ENCODE measurements at regions not wholly inside any gene's neighbourhood (a gene's known extent, or its start where the extent isn't known, plus 50 kb on each side); places are given as distances from the start of the nearest gene placed in this dataset.

- no peak for DNase-seq (ENCODE audit: low read depth in 2 of 2)
Observed at GRCh38 chr10:94192333-94192732, 170.4 kb downstream of the NOC3L start.

GRCh38 chr10:94192974-94193373, 169.8 kb downstream of the NOC3L start:
- no peak for DNase-seq (ENCODE audit: low read depth in 2 of 2)

DNA sequence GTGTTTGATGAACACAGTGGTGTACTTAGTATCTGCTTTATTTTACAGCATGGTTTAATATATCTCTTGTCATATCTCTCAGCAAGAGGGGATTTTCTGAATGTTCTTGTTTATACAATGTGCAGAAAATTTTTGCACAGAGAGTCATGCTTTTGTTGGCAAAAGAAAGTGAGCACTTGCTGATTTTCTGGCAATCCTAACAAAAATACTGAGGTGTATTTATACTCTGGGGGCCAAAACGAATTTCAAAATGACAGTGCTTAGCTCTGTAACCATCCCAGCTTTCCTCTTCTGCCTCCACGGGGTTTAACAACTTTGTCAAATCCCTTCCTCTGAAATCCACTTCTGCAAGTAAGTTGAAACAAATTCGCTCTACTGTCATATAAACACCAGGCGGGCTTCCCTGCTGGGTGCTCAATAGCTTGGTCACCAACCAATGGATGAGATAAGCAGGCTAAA, 169.2 kb downstream of the NOC3L start:
- DNase-seq (ENCODE audit: low read depth in 2 of 2), result no peak

DNA sequence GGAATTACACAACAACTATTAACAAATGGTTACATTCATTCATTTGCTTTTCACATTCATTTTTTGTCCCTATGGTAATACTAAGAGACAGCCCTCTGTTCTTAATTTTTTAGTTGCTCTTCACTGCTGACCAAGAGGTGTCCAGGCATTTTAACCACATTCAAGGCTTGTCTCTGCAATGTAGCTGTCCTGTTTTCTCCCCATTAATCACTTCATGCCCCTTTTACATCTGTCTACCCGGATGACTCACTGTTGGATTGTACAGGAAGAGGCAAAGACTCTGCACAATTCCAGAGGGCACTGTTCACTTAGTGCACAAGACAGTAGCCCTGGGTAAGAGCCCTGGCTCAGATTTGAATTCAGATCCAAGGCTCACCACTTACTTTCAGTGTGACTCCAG, 168.5 kb downstream of the NOC3L start:
- no peak for DNase-seq (ENCODE audit: low read depth in 2 of 2)

DNA sequence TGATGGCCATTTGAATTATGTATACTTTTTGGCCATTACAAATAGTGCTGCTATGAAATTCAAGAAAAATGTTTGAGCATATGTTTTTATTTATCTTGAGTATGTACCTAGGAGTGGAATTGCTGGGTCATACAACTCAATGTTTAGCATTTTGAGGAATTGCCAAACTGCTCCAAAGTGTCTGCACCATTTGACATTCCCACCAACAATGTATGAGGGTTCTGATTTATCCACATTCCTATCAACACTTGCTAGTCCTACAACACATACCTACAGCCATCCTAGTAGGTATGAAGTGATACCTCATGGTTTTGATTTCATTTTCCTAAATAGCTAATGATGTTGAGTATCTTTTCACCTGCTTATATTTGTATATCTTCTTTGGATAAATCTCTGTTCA, 165.5 kb downstream of the NOC3L start:
- DNase-seq (ENCODE audit: low read depth in 2 of 2), result no peak

DNA sequence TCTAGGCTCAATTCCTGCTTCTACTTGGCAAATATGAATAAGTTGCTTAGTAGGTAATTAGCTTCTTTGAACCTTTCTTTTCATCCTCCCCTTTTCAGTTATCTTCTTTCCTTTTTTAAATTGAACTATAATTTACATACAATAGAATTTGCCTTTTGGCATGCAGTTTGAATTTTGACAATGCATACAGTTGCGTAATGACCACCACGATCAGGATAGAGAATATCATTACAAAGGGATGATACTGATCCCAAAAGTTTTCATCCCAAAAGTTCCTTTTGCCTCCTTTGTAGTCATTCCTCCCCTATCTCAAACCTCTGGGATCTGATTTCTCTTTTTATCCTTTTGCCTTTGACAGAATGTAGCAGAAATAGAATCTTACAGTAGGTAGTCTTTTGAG, 164.4 kb downstream of the NOC3L start:
- no peak for DNase-seq (ENCODE audit: low read depth in 2 of 2)

- no peak for DNase-seq (ENCODE audit: low read depth in 2 of 2)
Observed at GRCh38 chr10:94199565-94199964, 163.2 kb downstream of the NOC3L start.

DNA sequence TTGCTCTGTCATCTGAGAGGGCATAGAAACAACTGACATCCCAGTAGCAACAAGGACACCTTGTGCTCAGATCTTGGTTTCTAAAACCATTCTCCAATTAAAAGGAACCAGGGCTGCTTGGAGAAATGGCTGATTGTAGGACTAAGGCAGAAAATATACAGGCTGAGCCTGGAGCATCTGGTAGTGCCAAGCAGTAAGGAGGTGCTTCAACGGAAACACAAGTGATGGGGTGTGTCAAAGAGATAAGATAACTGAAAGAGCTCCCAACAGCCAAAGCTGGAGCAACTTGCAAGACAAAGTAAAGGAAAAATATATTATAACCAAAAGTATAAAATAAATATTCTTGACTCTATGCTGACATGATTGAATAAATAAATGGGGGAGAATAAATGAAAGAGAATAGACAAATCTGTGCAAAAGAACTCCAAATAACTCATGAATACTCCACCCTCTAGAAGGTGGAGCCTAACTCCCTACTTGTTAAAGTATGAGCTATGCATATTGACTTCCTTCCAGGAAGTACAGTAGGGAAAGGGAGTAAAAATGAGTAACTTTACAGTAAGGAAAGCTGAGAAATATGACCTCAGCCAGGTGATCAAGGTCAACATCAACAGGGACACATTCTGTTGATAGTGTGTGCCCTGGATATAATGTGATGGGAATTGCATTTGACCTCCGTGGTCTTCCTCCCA, 162.4 kb downstream of the NOC3L start:
- no peak for DNase-seq (ENCODE audit: low read depth in 2 of 2)

DNA sequence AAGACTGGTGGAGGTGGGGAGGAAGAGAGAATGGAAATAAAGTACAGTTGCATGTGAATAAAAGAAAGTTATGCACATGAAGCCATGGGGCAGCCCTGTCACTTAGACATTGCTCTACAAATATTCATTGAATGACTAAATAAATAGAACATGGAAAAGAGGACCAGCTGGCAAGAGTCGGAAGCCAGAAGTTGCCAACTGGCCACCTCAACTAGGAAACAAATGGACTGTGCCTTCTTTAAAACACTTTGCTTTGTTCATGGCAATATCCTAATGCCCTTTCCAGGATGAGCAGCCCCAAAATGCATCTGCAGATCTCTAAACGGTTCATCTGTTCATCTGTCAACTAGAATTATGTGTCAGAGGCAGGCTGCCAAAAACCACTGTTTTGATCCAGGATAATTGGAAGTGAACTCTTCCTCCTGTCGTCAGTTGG, 157.3 kb downstream of the NOC3L start:
- DNase-seq (ENCODE audit: low read depth in 2 of 2), result no peak

DNA sequence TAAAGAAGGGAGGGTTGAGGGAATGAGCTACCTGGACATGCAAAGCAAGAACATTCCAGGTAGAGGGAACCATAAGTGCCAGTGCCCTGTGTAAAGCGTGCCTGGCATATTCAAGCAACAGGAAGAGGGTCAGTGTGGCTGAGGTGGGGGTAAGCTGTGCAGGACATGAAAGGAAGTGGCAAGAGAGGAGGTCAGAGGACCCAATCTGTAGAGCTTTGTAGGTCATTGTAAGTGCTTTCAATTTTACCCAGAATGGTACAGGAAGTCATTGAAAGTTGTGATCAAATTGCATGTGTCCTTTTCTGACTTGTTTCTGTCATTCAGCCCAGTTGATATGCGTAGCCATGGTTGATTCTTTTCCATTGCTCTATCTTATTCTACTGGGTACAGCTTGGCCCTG, 156.6 kb downstream of the NOC3L start:
- DNase-seq (ENCODE audit: low read depth in 2 of 2), result no peak

- DNase-seq (ENCODE audit: low read depth in 2 of 2), result no peak
Observed at GRCh38 chr10:94208315-94208714, 154.4 kb downstream of the NOC3L start.

DNA sequence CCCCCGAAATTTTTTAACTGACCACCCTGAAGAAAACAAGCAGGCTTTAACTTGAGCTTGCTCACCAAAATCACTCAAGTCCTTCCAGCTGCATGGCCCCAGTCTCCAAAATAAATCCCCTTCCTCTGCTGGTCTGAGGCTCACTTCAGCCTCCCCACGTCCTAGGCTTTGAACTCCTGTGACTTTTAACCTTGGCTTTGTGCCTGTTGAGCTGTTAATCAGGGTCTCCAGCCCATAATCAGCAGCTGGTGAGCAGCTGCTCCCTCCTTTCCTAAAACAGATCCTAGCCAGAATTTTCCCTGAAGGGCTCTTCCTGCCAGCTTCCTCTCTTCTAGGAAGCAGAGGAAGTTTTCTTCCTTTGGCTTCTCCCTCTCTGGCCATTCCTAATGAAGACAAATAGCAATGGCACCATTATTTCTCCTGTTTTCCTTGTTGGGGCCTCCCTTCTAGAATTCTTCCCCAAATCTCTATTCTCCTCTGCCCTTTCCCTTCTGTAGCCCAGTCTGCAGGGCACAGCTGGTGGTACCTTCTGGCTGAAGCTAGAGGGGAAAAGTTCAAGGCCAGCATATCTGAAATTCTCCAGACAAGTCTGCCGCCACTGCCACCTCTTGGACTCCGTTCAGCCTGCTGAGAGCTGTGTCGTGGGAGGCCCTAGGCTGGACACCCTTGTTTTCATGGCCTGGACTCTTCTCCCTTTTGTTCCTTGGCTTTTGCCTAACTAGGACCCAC, 152.1 kb downstream of the NOC3L start:
- DNase-seq (ENCODE audit: low read depth in 2 of 2), result no peak

GRCh38 chr10:94211169-94211510, 151.6 kb downstream of the NOC3L start:
- no peak for DNase-seq (ENCODE audit: low read depth in 2 of 2)

DNA sequence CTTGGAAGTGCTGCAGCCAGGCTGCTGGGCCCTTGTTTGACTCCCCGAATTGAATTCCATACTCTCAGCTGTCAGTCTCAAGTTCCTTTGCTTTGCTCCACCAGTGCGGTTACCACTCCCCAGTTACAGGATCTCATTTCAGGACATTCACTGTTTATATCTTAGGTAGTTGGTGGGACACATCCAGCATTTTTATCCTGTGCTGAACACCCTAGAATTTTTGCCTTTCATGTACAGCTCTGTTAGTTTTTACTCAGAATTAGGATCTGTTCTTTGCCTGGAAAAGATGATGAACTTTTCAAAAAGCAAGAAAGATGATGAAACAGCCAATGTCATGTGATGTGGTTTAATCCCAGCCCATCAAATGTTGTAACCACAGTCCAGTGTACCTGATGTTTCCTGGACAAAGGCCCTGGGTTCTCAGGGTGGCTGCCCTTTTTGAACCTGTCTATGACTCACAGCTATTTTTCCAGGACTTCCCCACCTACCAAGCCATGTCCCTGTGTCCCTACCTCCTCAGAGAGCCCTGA, 149.7 kb downstream of the NOC3L start:
- no peak for DNase-seq (ENCODE audit: low read depth in 2 of 2)

DNA sequence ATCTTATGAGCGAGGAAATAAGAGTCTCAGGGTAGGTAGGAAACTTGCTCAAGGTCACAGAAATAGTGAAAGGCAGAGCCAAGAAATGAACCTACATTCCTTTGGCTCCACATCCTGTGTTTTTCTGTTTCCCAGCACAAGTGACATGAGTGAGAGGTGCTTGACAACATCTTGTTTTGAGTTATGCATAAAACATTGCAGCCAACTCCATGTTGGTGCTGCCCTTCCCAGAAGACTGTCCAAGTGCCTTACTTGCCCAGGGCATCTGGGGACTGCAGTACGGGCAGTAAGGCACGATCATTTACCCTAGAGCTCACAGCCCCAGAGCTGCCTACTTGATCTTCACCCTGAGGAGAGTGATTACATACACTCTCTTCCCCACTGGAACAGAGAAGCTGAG, 148.8 kb downstream of the NOC3L start:
- no peak for DNase-seq (ENCODE audit: low read depth in 2 of 2)

- no peak for DNase-seq (ENCODE audit: low read depth in 2 of 2)
Observed at GRCh38 chr10:94214481-94214893, 148.3 kb downstream of the NOC3L start.

DNA sequence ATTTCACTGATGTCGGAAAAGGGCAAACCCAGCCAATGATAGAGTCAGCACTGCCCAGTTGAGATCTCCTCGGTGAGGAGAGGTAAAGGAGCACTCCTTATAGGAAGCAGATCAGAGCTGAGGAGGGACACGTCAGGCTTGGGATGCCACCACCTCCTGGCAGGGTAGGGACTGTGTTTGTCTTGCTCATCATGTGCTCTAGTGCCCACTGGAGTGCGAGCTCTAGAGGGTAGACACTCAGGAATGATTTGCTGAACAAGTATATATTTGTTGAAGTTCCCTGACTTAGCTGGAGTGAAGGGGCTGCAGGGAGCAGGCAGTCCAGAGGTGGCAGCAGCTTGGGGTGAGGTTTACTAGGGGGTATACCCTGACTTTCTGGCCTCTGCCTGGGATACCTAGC, 146.5 kb downstream of the NOC3L start:
- no peak for DNase-seq (ENCODE audit: low read depth in 2 of 2)

- DNase-seq (ENCODE audit: low read depth in 2 of 2), result no peak
Observed at GRCh38 chr10:94217411-94217810, 145.3 kb downstream of the NOC3L start.

DNA sequence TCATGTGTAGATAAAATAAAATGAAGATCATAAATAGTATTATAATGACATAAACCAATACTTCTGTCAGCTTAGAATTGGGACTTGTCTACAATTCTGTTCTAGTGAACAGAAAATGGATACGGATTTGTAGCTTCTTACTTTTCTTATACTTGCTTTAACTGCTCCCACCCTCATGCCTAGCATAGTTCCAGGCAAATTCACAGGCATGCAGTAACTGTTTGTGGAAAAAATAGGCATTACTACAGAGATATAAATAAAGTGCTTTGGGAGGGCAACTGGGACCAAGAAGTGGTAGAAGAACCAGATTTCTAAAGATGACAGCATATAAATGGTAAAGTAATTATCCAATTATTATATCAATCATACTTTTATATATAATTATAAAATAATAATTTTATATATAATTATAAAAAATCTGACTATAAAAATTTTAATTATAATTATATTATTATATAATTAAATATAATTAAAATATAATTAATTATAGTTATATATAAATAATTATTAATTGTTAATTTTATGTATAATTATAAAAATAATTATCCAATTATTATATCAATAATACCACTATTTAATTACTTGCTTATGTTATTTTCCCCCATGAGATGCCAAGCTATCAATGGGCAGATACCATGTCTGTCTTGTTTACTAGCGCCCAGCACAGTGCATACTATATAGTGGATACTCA, 144.1 kb downstream of the NOC3L start:
- no peak for DNase-seq (ENCODE audit: low read depth in 2 of 2)

GRCh38 chr10:94219829-94220228, 142.9 kb downstream of the NOC3L start:
- no peak for DNase-seq (ENCODE audit: low read depth in 2 of 2)

DNA sequence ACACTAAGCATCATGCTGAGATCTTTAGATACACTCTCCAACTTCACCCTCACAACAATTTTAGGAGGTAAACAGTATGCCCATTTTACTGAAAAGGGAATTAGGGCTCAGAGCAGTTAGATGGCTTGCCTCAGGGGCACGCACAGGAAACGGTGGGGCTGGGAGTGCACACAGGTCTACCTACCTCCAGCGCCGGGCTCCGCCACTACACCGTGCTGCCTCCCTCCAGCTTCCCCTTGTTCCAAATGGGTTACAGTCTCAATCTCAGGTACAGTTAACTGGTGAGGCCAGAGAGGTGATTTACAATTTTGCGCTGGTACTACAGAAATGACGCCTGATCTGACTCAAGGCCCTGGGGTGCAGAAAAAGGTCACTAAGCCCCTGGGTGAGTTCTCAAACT, 142.0 kb downstream of the NOC3L start:
- no peak for DNase-seq (ENCODE audit: low read depth in 2 of 2)

GRCh38 chr10:94223702-94224370, 138.9 kb downstream of the NOC3L start:
- no peak for DNase-seq (ENCODE audit: low read depth in 2 of 2)
